DND-41 (cell line): ENCODE measurements at regions not wholly inside any gene's neighbourhood (a gene's known extent, or its start where the extent isn't known, plus 50 kb on each side); places are given as distances from the start of the nearest gene placed in this dataset.
A peak's percentile ranks its signal among the peaks of the same experiment; 100 is the strongest.

Experiments
- ATAC-seq: fragments of 200-7000 bp; cut with Tn5 transposase; 3 replicates; pipeline ENCODE4 v1.9.1; 2021; ENCODE audit warnings: low read depth; ENCODE audit not compliant: insufficient read depth
- DNase-seq: peaks from one replicate; pipeline ENCODE4 v3.0.0-alpha.2; 2020
- H2AFZ ChIP-seq: 2 replicates; pipeline ENCODE4 v1.6.0; 2012; ENCODE audit warnings: low read depth, low read length
- H3K27ac ChIP-seq: 2 replicates; pipeline ENCODE4 v1.5.1; 2012; ENCODE audit warnings: low read length, inconsistent platforms
- H3K27me3 ChIP-seq: fragments of 200-600 bp; sonication (generic); 2 replicates; pipeline ENCODE4 v1.6.0; 2012; ENCODE audit warnings: low read length, mild to moderate bottlenecking, inconsistent platforms; ENCODE audit not compliant: insufficient read depth, poor library complexity
- H3K36me3 ChIP-seq: 2 replicates; pipeline ENCODE4 v1.5.1; 2012; ENCODE audit warnings: low read length, inconsistent platforms; ENCODE audit not compliant: insufficient read depth
- H3K4me1 ChIP-seq: 2 replicates; pipeline ENCODE4 v1.5.1; 2012; ENCODE audit warnings: mild to moderate bottlenecking, low read length; ENCODE audit not compliant: insufficient read depth
- H3K4me2 ChIP-seq: 2 replicates; pipeline ENCODE4 v1.6.0; 2012; ENCODE audit warnings: mild to moderate bottlenecking, moderate library complexity, low read length, inconsistent platforms; ENCODE audit not compliant: insufficient read depth
- H3K4me3 ChIP-seq, 2 experiments: fragments of 200-600 bp in 1 of 2; shearing (Covaris generic) in 1 of 2; 2 replicates each; pipeline ENCODE4 v1.5.1; 2012 to 2016; ENCODE audit warnings: inconsistent platforms in 2 of 2, low read length in 2 of 2, mild to moderate bottlenecking in 2 of 2, low read depth in 1 of 2, moderate library complexity in 1 of 2
- H3K79me2 ChIP-seq: 2 replicates; pipeline ENCODE4 v1.6.0; 2012; ENCODE audit warnings: low read length, inconsistent platforms; ENCODE audit not compliant: insufficient read depth
- H3K9ac ChIP-seq: 2 replicates; pipeline ENCODE4 v1.6.0; 2012; ENCODE audit warnings: low read depth, mild to moderate bottlenecking, inconsistent platforms, low read length, moderate library complexity
- H3K9me3 ChIP-seq: 2 replicates; pipeline ENCODE4 v1.5.1; 2012; ENCODE audit warnings: low read length, moderate library complexity, mild to moderate bottlenecking, inconsistent platforms; ENCODE audit not compliant: insufficient read depth, severe bottlenecking
- H4K20me1 ChIP-seq: 2 replicates; pipeline ENCODE4 v1.6.0; 2012; ENCODE audit warnings: low read length; ENCODE audit not compliant: insufficient read depth
- EZH2 ChIP-seq: IDR thresholded peaks from 3 replicates; pipeline ENCODE4 v1.6.1; 2012; ENCODE audit warnings: borderline replicate concordance, low read depth, mild to moderate bottlenecking, moderate library complexity, low read length, inconsistent platforms; ENCODE audit not compliant: severe bottlenecking
- TF ChIP-seq, protein P1 (sequence below): IDR thresholded peaks from 2 replicates; pipeline ENCODE4 v1.5.1; 2012; ENCODE audit warnings: borderline replicate concordance, low read length, moderate library complexity, mild to moderate bottlenecking; ENCODE audit not compliant: poor library complexity, severe bottlenecking; ENCODE audit errors: extremely low read depth

DNA sequence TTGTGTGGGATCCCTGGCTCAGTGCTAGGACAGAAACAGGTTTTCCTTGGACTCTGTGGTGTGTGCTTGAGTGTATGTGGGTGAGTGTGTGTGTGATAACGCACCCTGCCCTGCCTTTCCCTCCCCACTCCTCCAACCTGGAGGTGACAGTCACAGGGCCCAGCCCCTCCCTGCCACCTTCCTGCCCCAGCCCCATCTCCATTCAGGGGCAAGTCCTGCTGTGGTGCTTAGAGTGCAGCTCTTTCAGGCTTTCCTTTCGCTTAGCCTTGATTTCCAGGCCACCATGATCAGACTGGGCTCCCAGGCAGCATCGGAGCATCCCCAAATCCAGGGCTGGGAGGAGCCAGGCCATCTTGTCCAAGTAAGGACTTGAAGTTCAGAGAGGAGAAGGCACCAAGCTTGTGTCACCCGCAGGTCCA lies 185.2 kb downstream of the ZFP36L2 start:
- H3K27me3 ChIP-seq, result no peaks in the 10 kb centered on the region
- TF ChIP-seq, protein P1, sequence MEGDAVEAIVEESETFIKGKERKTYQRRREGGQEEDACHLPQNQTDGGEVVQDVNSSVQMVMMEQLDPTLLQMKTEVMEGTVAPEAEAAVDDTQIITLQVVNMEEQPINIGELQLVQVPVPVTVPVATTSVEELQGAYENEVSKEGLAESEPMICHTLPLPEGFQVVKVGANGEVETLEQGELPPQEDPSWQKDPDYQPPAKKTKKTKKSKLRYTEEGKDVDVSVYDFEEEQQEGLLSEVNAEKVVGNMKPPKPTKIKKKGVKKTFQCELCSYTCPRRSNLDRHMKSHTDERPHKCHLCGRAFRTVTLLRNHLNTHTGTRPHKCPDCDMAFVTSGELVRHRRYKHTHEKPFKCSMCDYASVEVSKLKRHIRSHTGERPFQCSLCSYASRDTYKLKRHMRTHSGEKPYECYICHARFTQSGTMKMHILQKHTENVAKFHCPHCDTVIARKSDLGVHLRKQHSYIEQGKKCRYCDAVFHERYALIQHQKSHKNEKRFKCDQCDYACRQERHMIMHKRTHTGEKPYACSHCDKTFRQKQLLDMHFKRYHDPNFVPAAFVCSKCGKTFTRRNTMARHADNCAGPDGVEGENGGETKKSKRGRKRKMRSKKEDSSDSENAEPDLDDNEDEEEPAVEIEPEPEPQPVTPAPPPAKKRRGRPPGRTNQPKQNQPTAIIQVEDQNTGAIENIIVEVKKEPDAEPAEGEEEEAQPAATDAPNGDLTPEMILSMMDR, result no peak
- TF ChIP-seq EZH2, result no peak
- peaks cover 28% of the 10 kb centered on the region for H3K4me1 ChIP-seq
- peak overlapping the region; percentile 20; the same call in 1 of the 2 replicates for H3K9ac ChIP-seq
- H3K4me3 ChIP-seq, result no peak overlapping the region
- no peaks in the 10 kb centered on the region for H3K79me2 ChIP-seq
- H2AFZ ChIP-seq, result no peak overlapping the region
- no peaks in the 10 kb centered on the region for H4K20me1 ChIP-seq
- H3K4me2 ChIP-seq, result no peak overlapping the region
- H3K9me3 ChIP-seq, result no peaks in the 10 kb centered on the region
- no peaks in the 10 kb centered on the region for H3K36me3 ChIP-seq
- DNase-seq (no peak), ATAC-seq (peak; percentile 23; the same call in 1 of the 3 replicates)
- peak overlapping the region; percentile 11 for H3K27ac ChIP-seq

- no peak overlapping the region for H3K4me2 ChIP-seq
- TF ChIP-seq, protein P1, result no peak
- TF ChIP-seq EZH2, result no peak
- no peak overlapping the region for H2AFZ ChIP-seq
- no peak for DNase-seq
- 0 out of 2 replicates have a peak overlapping the region, but pooled peaks have one; percentile 5 for H3K27ac ChIP-seq
- H4K20me1 ChIP-seq, result no peaks in the 10 kb centered on the region
- H3K36me3 ChIP-seq, result no peaks in the 10 kb centered on the region
- no peaks in the 10 kb centered on the region for H3K79me2 ChIP-seq
- H3K4me3 ChIP-seq, result no peak overlapping the region
- peaks cover 22% of the 10 kb centered on the region for H3K4me1 ChIP-seq
- H3K9ac ChIP-seq, result no peak overlapping the region
- H3K27me3 ChIP-seq, result no peaks in the 10 kb centered on the region
- no peaks in the 10 kb centered on the region for H3K9me3 ChIP-seq
- no peak for ATAC-seq
These were observed 186.1 kb downstream of the ZFP36L2 start for GRCh38 chr2:43040084-43040854.

- Histone ChIP-seq H3K27ac (no peak overlapping the region), H3K4me1 (peaks cover 22% of the 10 kb centered on the region)
These were observed 186.9 kb downstream of the ZFP36L2 start for GRCh38 chr2:43039376-43040080.

More at GRCh38 chr2:43039376-43040080, 186.9 kb downstream of the ZFP36L2 start:
- Histone ChIP-seq H2AFZ (no peak overlapping the region), H3K9me3 (no peaks in the 10 kb centered on the region), H3K27me3 (no peaks in the 10 kb centered on the region), H4K20me1 (no peaks in the 10 kb centered on the region), H3K36me3 (no peaks in the 10 kb centered on the region), H3K9ac (no peak overlapping the region), H3K79me2 (no peaks in the 10 kb centered on the region), H3K4me3 (no peak overlapping the region), H3K4me2 (no peak overlapping the region)
- no peak for DNase-seq
- TF ChIP-seq, protein P1, result no peak
- TF ChIP-seq EZH2, result no peak
- no peak for ATAC-seq
